ENCODE measurements at regions not wholly inside any gene's neighbourhood (a gene's known extent, or its start where the extent isn't known, plus 50 kb on each side); places are given as distances from the start of the nearest gene placed in this dataset.

GRCh38 chr1:104884939-104885338 is 1135.2 kb downstream of the AMY1C start:
- TF ChIP-seq POLR2A (IDR thresholded peaks at IDR 0.05) (no peak), POLR2AphosphoS5 (IDR thresholded peaks at IDR 0.05) (no peak), EP300 (IDR thresholded peaks at IDR 0.05) (no peak)
- TF ChIP-seq, protein P1, sequence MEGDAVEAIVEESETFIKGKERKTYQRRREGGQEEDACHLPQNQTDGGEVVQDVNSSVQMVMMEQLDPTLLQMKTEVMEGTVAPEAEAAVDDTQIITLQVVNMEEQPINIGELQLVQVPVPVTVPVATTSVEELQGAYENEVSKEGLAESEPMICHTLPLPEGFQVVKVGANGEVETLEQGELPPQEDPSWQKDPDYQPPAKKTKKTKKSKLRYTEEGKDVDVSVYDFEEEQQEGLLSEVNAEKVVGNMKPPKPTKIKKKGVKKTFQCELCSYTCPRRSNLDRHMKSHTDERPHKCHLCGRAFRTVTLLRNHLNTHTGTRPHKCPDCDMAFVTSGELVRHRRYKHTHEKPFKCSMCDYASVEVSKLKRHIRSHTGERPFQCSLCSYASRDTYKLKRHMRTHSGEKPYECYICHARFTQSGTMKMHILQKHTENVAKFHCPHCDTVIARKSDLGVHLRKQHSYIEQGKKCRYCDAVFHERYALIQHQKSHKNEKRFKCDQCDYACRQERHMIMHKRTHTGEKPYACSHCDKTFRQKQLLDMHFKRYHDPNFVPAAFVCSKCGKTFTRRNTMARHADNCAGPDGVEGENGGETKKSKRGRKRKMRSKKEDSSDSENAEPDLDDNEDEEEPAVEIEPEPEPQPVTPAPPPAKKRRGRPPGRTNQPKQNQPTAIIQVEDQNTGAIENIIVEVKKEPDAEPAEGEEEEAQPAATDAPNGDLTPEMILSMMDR (IDR thresholded peaks at IDR 0.05): no peak
- Histone ChIP-seq H3K9me3 (no peaks in the 10 kb centered on the region), H3K4me3 (no peak overlapping the region), H3K36me3 (no peaks in the 10 kb centered on the region), H3K27me3 (no peaks in the 10 kb centered on the region), H3K4me1 (no peaks in the 10 kb centered on the region), H3K27ac (no peak overlapping the region)
- 61 to 82% methylated on average over 2 of the region's 2 CpGs for WGBS, 2 donors
- ATAC-seq (ENCODE audit: low FRiP score in 2 of 2) (no peak), DNase-seq (no peak)

GRCh38 chr1:104905322-104905721 is 1155.6 kb downstream of the AMY1C start:
- 68 to 78% methylated on average over 3 of the region's 3 CpGs for WGBS, 2 donors
- no peak for ATAC-seq (ENCODE audit: low FRiP score in 2 of 2)

GRCh38 chr1:104906141-104906540 is 1156.4 kb downstream of the AMY1C start:
- ATAC-seq (ENCODE audit: low FRiP score in 2 of 2): no peak
- H3K27ac ChIP-seq: no peak overlapping the region
- H3K36me3 ChIP-seq: no peaks in the 10 kb centered on the region
- no peaks in the 10 kb centered on the region for H3K27me3 ChIP-seq
- H3K4me1 ChIP-seq: no peaks in the 10 kb centered on the region
- WGBS, 2 donors: 21 to 32% methylated on average over 2 of the region's 2 CpGs
- DNase-seq: no peak
- TF ChIP-seq EP300 (IDR thresholded peaks at IDR 0.05): no peak
- TF ChIP-seq, protein P1 (IDR thresholded peaks at IDR 0.05): no peak
- no peak for TF ChIP-seq POLR2AphosphoS5 (IDR thresholded peaks at IDR 0.05)
- TF ChIP-seq POLR2A (IDR thresholded peaks at IDR 0.05): no peak
- no peak overlapping the region for H3K4me3 ChIP-seq
- H3K9me3 ChIP-seq: peaks cover 0 to 4% (median 0%) of the 10 kb centered on the region in 4 donors

More at GRCh38 chr1:104905322-104905721, 1155.6 kb downstream of the AMY1C start:
- no peak for TF ChIP-seq POLR2AphosphoS5 (IDR thresholded peaks at IDR 0.05)
- TF ChIP-seq POLR2A (IDR thresholded peaks at IDR 0.05): no peak
- TF ChIP-seq, protein P1 (IDR thresholded peaks at IDR 0.05): no peak
- TF ChIP-seq EP300 (IDR thresholded peaks at IDR 0.05): no peak
- H3K36me3 ChIP-seq: no peaks in the 10 kb centered on the region
- no peaks in the 10 kb centered on the region for H3K4me1 ChIP-seq
- no peak overlapping the region for H3K27ac ChIP-seq
- peaks cover 0 to 4% (median 0%) of the 10 kb centered on the region in 4 donors for H3K9me3 ChIP-seq
- H3K4me3 ChIP-seq: no peak overlapping the region
- no peak for DNase-seq
- no peaks in the 10 kb centered on the region for H3K27me3 ChIP-seq

DNA sequence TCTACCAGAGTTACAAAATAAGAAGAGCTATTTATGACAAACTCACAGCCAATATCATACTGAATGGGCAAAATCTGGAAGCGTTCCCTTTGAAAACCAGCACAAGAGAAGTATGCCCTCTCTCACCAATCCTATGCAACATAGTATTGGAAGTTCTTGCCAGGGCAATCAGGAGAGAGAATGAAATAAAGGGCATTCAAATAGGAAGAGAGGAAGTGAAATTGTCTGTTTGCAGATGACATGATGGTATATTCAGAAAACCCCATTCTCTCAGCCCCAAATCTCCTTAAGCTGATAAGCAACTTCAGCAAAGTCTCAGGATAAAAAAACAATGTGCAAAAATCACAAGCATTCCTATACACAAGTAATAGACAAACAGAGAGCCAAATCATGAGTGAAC is 1169.5 kb downstream of the AMY1C start:
- Histone ChIP-seq H3K27ac (no peak overlapping the region), H3K36me3 (no peaks in the 10 kb centered on the region), H3K9me3 (no peaks in the 10 kb centered on the region), H3K27me3 (no peaks in the 10 kb centered on the region), H3K4me3 (no peak overlapping the region), H3K4me1 (no peaks in the 10 kb centered on the region)
- DNase-seq (no peak), ATAC-seq (ENCODE audit: low FRiP score in 2 of 2) (no peak)
- TF ChIP-seq, protein P1 (IDR thresholded peaks at IDR 0.05): no peak
- no peak for TF ChIP-seq EP300 (IDR thresholded peaks at IDR 0.05)
- no peak for TF ChIP-seq POLR2A (IDR thresholded peaks at IDR 0.05)
- no peak for TF ChIP-seq POLR2AphosphoS5 (IDR thresholded peaks at IDR 0.05)
- 96 to 100% methylated on average over 1 of the region's 1 CpG for WGBS, 2 donors

GRCh38 chr1:104921525-104921924 is 1171.8 kb downstream of the AMY1C start:
- Histone ChIP-seq H3K36me3 (no peaks in the 10 kb centered on the region), H3K27ac (no peak overlapping the region), H3K9me3 (no peaks in the 10 kb centered on the region), H3K27me3 (no peaks in the 10 kb centered on the region), H3K4me3 (no peak overlapping the region), H3K4me1 (no peaks in the 10 kb centered on the region)
- ATAC-seq (ENCODE audit: low FRiP score in 2 of 2) (no peak), DNase-seq (no peak)
- TF ChIP-seq, protein P1 (IDR thresholded peaks at IDR 0.05): no peak
- no peak for TF ChIP-seq POLR2AphosphoS5 (IDR thresholded peaks at IDR 0.05)
- TF ChIP-seq EP300 (IDR thresholded peaks at IDR 0.05): no peak
- no peak for TF ChIP-seq POLR2A (IDR thresholded peaks at IDR 0.05)
